ENCODE measurements at regions not wholly inside any gene's neighbourhood (a gene's known extent, or its start where the extent isn't known, plus 50 kb on each side); places are given as distances from the start of the nearest gene placed in this dataset.

GRCh38 chr21:37994211-37994610 lies 78.0 kb upstream of the KCNJ6 start:
- TF ChIP-seq CTCF (IDR thresholded peaks at IDR 0.05; ENCODE audit: low read depth, low read length, missing control alignments) = no peak
- no peak for DNase-seq (ENCODE audit: low read depth)
- no peak overlapping the region for H3K4me3 ChIP-seq (ENCODE audit: low read depth, low read length)

- DNase-seq (ENCODE audit: low read depth) = no peak
- no peak for TF ChIP-seq CTCF (IDR thresholded peaks at IDR 0.05; ENCODE audit: low read depth, low read length, missing control alignments)
- H3K4me3 ChIP-seq (ENCODE audit: low read depth, low read length) = no peak overlapping the region
These were observed 96.4 kb upstream of the KCNJ6 start for GRCh38 chr21:38012672-38013071.

DNA sequence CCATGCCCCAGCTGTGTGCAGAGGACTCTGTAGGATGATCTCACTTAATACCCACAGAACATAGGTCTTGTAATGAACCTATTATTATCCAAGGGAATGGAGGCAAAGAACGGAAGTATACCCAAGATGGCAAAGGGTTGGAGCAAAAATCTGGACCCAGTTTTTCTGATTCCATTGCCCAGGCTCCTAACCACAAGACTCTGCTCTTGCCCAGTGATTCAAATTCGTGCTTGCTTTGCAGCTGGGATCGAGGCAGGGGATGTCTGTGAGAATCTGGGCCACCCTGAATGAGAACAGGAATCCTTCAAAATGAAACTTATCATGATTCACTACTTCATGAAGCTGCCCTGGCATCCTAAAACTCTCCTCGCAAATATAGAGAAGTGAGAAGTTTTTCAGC lies 97.5 kb upstream of the KCNJ6 start:
- no peak for DNase-seq (ENCODE audit: low read depth)
- no peak overlapping the region for H3K4me3 ChIP-seq (ENCODE audit: low read depth, low read length)
- TF ChIP-seq CTCF (IDR thresholded peaks at IDR 0.05; ENCODE audit: low read depth, low read length, missing control alignments) = no peak

- DNase-seq (ENCODE audit: low read depth) = no peak
- H3K4me3 ChIP-seq (ENCODE audit: low read depth, low read length) = no peak overlapping the region
- TF ChIP-seq CTCF (IDR thresholded peaks at IDR 0.05; ENCODE audit: low read depth, low read length, missing control alignments) = no peak
These were observed 98.0 kb upstream of the KCNJ6 start for GRCh38 chr21:38014298-38014697.

DNA sequence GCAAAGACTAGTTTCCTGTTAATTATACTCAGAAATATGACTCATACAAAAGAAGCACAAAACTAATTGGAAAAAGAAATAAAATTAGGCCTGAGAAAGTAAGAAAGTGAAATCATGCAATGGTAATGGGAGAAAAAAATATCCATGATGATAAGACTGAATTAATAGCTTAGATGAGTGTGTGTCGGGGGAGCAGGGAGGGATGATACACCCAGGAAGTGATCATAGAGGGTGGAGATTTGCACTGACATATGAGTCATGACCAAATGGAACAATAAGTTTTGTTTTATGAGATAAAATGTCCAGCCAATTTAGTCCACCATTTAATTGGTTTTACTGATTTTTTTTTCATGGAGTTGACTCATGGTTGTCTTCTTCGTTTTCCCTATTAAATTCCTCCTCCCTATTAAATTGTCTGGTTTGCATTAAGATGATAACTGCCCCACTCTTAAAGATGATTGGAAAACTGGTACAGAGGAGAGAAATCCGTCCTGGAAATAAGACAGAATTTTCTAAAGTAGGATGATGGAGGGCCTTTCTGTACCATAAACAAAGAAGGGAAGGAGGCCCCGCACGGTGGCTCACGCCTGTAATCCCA lies 111.7 kb upstream of the KCNJ6 start:
- no peak for DNase-seq (ENCODE audit: low read depth)
- no peak for TF ChIP-seq CTCF (IDR thresholded peaks at IDR 0.05; ENCODE audit: low read depth, low read length, missing control alignments)
- H3K4me3 ChIP-seq (ENCODE audit: low read depth, low read length) = no peak overlapping the region

GRCh38 chr21:38032082-38032801 lies 116.0 kb upstream of the KCNJ6 start:
- TF ChIP-seq CTCF (IDR thresholded peaks at IDR 0.05; ENCODE audit: low read depth, low read length, missing control alignments) = no peak
- DNase-seq (ENCODE audit: low read depth) = no peak
- no peak overlapping the region for H3K4me3 ChIP-seq (ENCODE audit: low read depth, low read length)

- H3K4me3 ChIP-seq (ENCODE audit: low read depth, low read length) = no peak overlapping the region
- DNase-seq (ENCODE audit: low read depth) = no peak
- no peak for TF ChIP-seq CTCF (IDR thresholded peaks at IDR 0.05; ENCODE audit: low read depth, low read length, missing control alignments)
These were observed 119.8 kb upstream of the KCNJ6 start for GRCh38 chr21:38036016-38036415.

Data from GM12864 (cell line).